ENCODE measurements at regions not wholly inside any gene's neighbourhood (a gene's known extent, or its start where the extent isn't known, plus 50 kb on each side); places are given as distances from the start of the nearest gene placed in this dataset.

GRCh38 chr5:164580155-164580554 is 1074.7 kb downstream of the MAT2B start:
- Histone ChIP-seq H3K4me3 (ENCODE audit: low read length) (no peak overlapping the region), H3K27me3 (ENCODE audit: control insufficient read depth, insufficient read depth, low read length) (no peaks in the 10 kb centered on the region), H3K9me3 (ENCODE audit: control insufficient read depth, low read length) (no peaks in the 10 kb centered on the region), H3K36me3 (ENCODE audit: control insufficient read depth, insufficient read depth, low read length) (no peaks in the 10 kb centered on the region), H3K9ac (ENCODE audit: low read length) (no peak overlapping the region), H3K4me1 (ENCODE audit: control insufficient read depth, insufficient read depth, low read length) (no peaks in the 10 kb centered on the region)

GRCh38 chr5:164581889-164582288 is 1076.5 kb downstream of the MAT2B start:
- Histone ChIP-seq H3K4me1 (ENCODE audit: control insufficient read depth, insufficient read depth, low read length) (no peaks in the 10 kb centered on the region), H3K9ac (ENCODE audit: low read length) (no peak overlapping the region), H3K27me3 (ENCODE audit: control insufficient read depth, insufficient read depth, low read length) (no peaks in the 10 kb centered on the region), H3K4me3 (ENCODE audit: low read length) (no peak overlapping the region), H3K36me3 (ENCODE audit: control insufficient read depth, insufficient read depth, low read length) (no peaks in the 10 kb centered on the region), H3K9me3 (ENCODE audit: control insufficient read depth, low read length) (no peaks in the 10 kb centered on the region)

GRCh38 chr5:164593982-164594381 is 1088.6 kb downstream of the MAT2B start:
- no peak overlapping the region for H3K9ac ChIP-seq (ENCODE audit: low read length)
- no peak overlapping the region for H3K4me3 ChIP-seq (ENCODE audit: low read length)
- no peaks in the 10 kb centered on the region for H3K27me3 ChIP-seq (ENCODE audit: control insufficient read depth, insufficient read depth, low read length)
- H3K4me1 ChIP-seq (ENCODE audit: control insufficient read depth, insufficient read depth, low read length), result no peaks in the 10 kb centered on the region
- H3K36me3 ChIP-seq (ENCODE audit: control insufficient read depth, insufficient read depth, low read length), result no peaks in the 10 kb centered on the region
- no peaks in the 10 kb centered on the region for H3K9me3 ChIP-seq (ENCODE audit: control insufficient read depth, low read length)

- Histone ChIP-seq H3K9ac (ENCODE audit: low read length) (no peak overlapping the region), H3K36me3 (ENCODE audit: control insufficient read depth, insufficient read depth, low read length) (no peaks in the 10 kb centered on the region), H3K27me3 (ENCODE audit: control insufficient read depth, insufficient read depth, low read length) (no peaks in the 10 kb centered on the region), H3K4me3 (ENCODE audit: low read length) (no peak overlapping the region), H3K4me1 (ENCODE audit: control insufficient read depth, insufficient read depth, low read length) (no peaks in the 10 kb centered on the region), H3K9me3 (ENCODE audit: control insufficient read depth, low read length) (no peaks in the 10 kb centered on the region)
These were observed 1092.0 kb downstream of the MAT2B start for GRCh38 chr5:164597293-164597900.

- Histone ChIP-seq H3K4me3 (ENCODE audit: low read length) (no peak overlapping the region), H3K36me3 (ENCODE audit: control insufficient read depth, insufficient read depth, low read length) (no peaks in the 10 kb centered on the region), H3K4me1 (ENCODE audit: control insufficient read depth, insufficient read depth, low read length) (no peaks in the 10 kb centered on the region), H3K9ac (ENCODE audit: low read length) (no peak overlapping the region), H3K27me3 (ENCODE audit: control insufficient read depth, insufficient read depth, low read length) (no peaks in the 10 kb centered on the region), H3K9me3 (ENCODE audit: control insufficient read depth, low read length) (no peaks in the 10 kb centered on the region)
These were observed 1094.9 kb downstream of the MAT2B start for GRCh38 chr5:164600274-164600673.

GRCh38 chr5:164600929-164601535 is 1095.6 kb downstream of the MAT2B start:
- no peak overlapping the region for H3K4me3 ChIP-seq (ENCODE audit: low read length)

GRCh38 chr5:164608507-164608906 is 1103.1 kb downstream of the MAT2B start:
- Histone ChIP-seq H3K36me3 (ENCODE audit: control insufficient read depth, insufficient read depth, low read length) (no peaks in the 10 kb centered on the region), H3K4me3 (ENCODE audit: low read length) (no peak overlapping the region), H3K9ac (ENCODE audit: low read length) (no peak overlapping the region), H3K4me1 (ENCODE audit: control insufficient read depth, insufficient read depth, low read length) (no peaks in the 10 kb centered on the region), H3K9me3 (ENCODE audit: control insufficient read depth, low read length) (no peaks in the 10 kb centered on the region), H3K27me3 (ENCODE audit: control insufficient read depth, insufficient read depth, low read length) (no peaks in the 10 kb centered on the region)

More at GRCh38 chr5:164600929-164601535, 1095.6 kb downstream of the MAT2B start:
- Histone ChIP-seq H3K27me3 (ENCODE audit: control insufficient read depth, insufficient read depth, low read length) (no peaks in the 10 kb centered on the region), H3K9ac (ENCODE audit: low read length) (no peak overlapping the region), H3K9me3 (ENCODE audit: control insufficient read depth, low read length) (no peaks in the 10 kb centered on the region), H3K36me3 (ENCODE audit: control insufficient read depth, insufficient read depth, low read length) (no peaks in the 10 kb centered on the region), H3K4me1 (ENCODE audit: control insufficient read depth, insufficient read depth, low read length) (no peaks in the 10 kb centered on the region)

- H3K9me3 ChIP-seq (ENCODE audit: control insufficient read depth, low read length), result no peaks in the 10 kb centered on the region
- H3K4me3 ChIP-seq (ENCODE audit: low read length), result no peak overlapping the region
- no peak overlapping the region for H3K9ac ChIP-seq (ENCODE audit: low read length)
- no peaks in the 10 kb centered on the region for H3K4me1 ChIP-seq (ENCODE audit: control insufficient read depth, insufficient read depth, low read length)
- H3K36me3 ChIP-seq (ENCODE audit: control insufficient read depth, insufficient read depth, low read length), result no peaks in the 10 kb centered on the region
- H3K27me3 ChIP-seq (ENCODE audit: control insufficient read depth, insufficient read depth, low read length), result no peaks in the 10 kb centered on the region
These were observed 1105.0 kb downstream of the MAT2B start for GRCh38 chr5:164610374-164610773.

GRCh38 chr5:164614707-164615106 is 1109.3 kb downstream of the MAT2B start:
- Histone ChIP-seq H3K9me3 (ENCODE audit: control insufficient read depth, low read length) (no peaks in the 10 kb centered on the region), H3K4me3 (ENCODE audit: low read length) (no peak overlapping the region), H3K36me3 (ENCODE audit: control insufficient read depth, insufficient read depth, low read length) (no peaks in the 10 kb centered on the region), H3K27me3 (ENCODE audit: control insufficient read depth, insufficient read depth, low read length) (no peaks in the 10 kb centered on the region), H3K9ac (ENCODE audit: low read length) (no peak overlapping the region), H3K4me1 (ENCODE audit: control insufficient read depth, insufficient read depth, low read length) (no peaks in the 10 kb centered on the region)

GRCh38 chr5:164617290-164617689 is 1111.9 kb downstream of the MAT2B start:
- H3K4me1 ChIP-seq (ENCODE audit: control insufficient read depth, insufficient read depth, low read length), result no peaks in the 10 kb centered on the region
- no peaks in the 10 kb centered on the region for H3K9me3 ChIP-seq (ENCODE audit: control insufficient read depth, low read length)
- H3K27me3 ChIP-seq (ENCODE audit: control insufficient read depth, insufficient read depth, low read length), result no peaks in the 10 kb centered on the region
- H3K9ac ChIP-seq (ENCODE audit: low read length), result no peak overlapping the region
- H3K36me3 ChIP-seq (ENCODE audit: control insufficient read depth, insufficient read depth, low read length), result no peaks in the 10 kb centered on the region
- no peak overlapping the region for H3K4me3 ChIP-seq (ENCODE audit: low read length)

- Histone ChIP-seq H3K4me3 (ENCODE audit: low read length) (no peak overlapping the region), H3K36me3 (ENCODE audit: control insufficient read depth, insufficient read depth, low read length) (no peaks in the 10 kb centered on the region), H3K9me3 (ENCODE audit: control insufficient read depth, low read length) (no peaks in the 10 kb centered on the region), H3K9ac (ENCODE audit: low read length) (no peak overlapping the region), H3K27me3 (ENCODE audit: control insufficient read depth, insufficient read depth, low read length) (no peaks in the 10 kb centered on the region), H3K4me1 (ENCODE audit: control insufficient read depth, insufficient read depth, low read length) (no peaks in the 10 kb centered on the region)
These were observed 1121.6 kb downstream of the MAT2B start for GRCh38 chr5:164627021-164627420.

- Histone ChIP-seq H3K4me1 (ENCODE audit: control insufficient read depth, insufficient read depth, low read length) (no peaks in the 10 kb centered on the region), H3K36me3 (ENCODE audit: control insufficient read depth, insufficient read depth, low read length) (no peaks in the 10 kb centered on the region), H3K4me3 (ENCODE audit: low read length) (no peak overlapping the region), H3K27me3 (ENCODE audit: control insufficient read depth, insufficient read depth, low read length) (no peaks in the 10 kb centered on the region), H3K9ac (ENCODE audit: low read length) (no peak overlapping the region), H3K9me3 (ENCODE audit: control insufficient read depth, low read length) (no peaks in the 10 kb centered on the region)
These were observed 1131.0 kb downstream of the MAT2B start for GRCh38 chr5:164636456-164636855.

Measured in mucosa of stomach (tissue), 1 donor.